MM.1S (cell line): ENCODE measurements at regions not wholly inside any gene's neighbourhood (a gene's known extent, or its start where the extent isn't known, plus 50 kb on each side); places are given as distances from the start of the nearest gene placed in this dataset.

Experiments
- CTCF ChIP-seq: fragments of 300-600 bp; sonication (generic); IDR thresholded peaks from 2 replicates; pipeline ENCODE4 v1.5.1; 2016; ENCODE audit warnings: antibody characterized with exemption, low read length, mixed read lengths
- EZH2phosphoT487 ChIP-seq: fragments of 300-600 bp; sonication (generic); IDR thresholded peaks from 2 replicates; pipeline ENCODE4 v1.6.1; 2018; ENCODE audit warnings: antibody characterized with exemption, low read length

DNA sequence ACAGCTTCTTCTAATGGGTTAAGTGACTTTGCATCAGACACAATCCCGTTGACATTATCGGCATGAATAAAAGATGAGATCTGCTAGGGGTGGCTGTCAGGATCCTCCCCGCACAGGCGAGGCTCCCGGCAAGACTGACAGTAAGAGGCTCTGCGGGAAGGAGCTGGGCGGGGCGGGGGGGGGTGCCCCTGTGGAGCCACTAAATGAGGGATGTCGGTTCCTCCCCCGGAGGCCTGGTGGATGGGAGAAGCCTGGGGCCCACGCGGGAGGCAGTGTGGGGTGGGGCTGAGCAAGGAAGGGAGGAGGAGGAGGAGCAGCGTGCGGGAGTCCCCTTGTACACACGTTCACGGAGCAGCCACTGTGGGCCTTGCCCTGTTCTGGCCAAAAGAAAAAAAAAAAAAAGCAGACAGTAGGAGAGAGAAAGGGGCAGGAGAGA is 190.9 kb upstream of the GSE1 start:
- TF ChIP-seq CTCF (no peak), EZH2phosphoT487 (no peak)
